Fibroblast of pulmonary artery (primary cell): ENCODE measurements at regions not wholly inside any gene's neighbourhood (a gene's known extent, or its start where the extent isn't known, plus 50 kb on each side); places are given as distances from the start of the nearest gene placed in this dataset.

Experiments used
- DNase-seq: peaks from one replicate; pipeline ENCODE4 v3.0.0-alpha.2; 2010; ENCODE audit warnings: low read depth
- H3K4me3 ChIP-seq: replicated peaks from 2 replicates; pipeline ENCODE4 v1.5.1; 2011; ENCODE audit warnings: low read depth, mild to moderate bottlenecking, control low read depth, low read length, moderate library complexity
- CTCF ChIP-seq: IDR thresholded peaks from 2 replicates; pipeline ENCODE4 v1.5.1; 2011; ENCODE audit warnings: mild to moderate bottlenecking, control low read depth, low read length, inconsistent platforms; ENCODE audit errors: missing control alignments

- no peak for TF ChIP-seq CTCF
- DNase-seq, result no peak
- no peak overlapping the region for H3K4me3 ChIP-seq
Measured at GRCh38 chr3:106239195-106239697, 370.4 kb upstream of the CBLB start.

- DNase-seq, result no peak
- H3K4me3 ChIP-seq, result no peak overlapping the region
- TF ChIP-seq CTCF, result no peak
Measured at GRCh38 chr3:106241593-106241992, 372.8 kb upstream of the CBLB start.

- no peak for TF ChIP-seq CTCF
- DNase-seq, result no peak
- no peak overlapping the region for H3K4me3 ChIP-seq
Measured at GRCh38 chr3:106242781-106243180, 374.0 kb upstream of the CBLB start.

- no peak for TF ChIP-seq CTCF
- H3K4me3 ChIP-seq, result no peak overlapping the region
- DNase-seq, result no peak
Measured at GRCh38 chr3:106245400-106245799, 376.6 kb upstream of the CBLB start.

- DNase-seq, result no peak
- no peak overlapping the region for H3K4me3 ChIP-seq
- no peak for TF ChIP-seq CTCF
Measured at GRCh38 chr3:106247902-106248684, 379.3 kb upstream of the CBLB start.

- H3K4me3 ChIP-seq, result no peak overlapping the region
- TF ChIP-seq CTCF, result no peak
- peak; percentile 12 for DNase-seq
Measured at GRCh38 chr3:106249159-106249558, 380.3 kb upstream of the CBLB start.

GRCh38 chr3:106249981-106250380 lies 381.2 kb upstream of the CBLB start:
- TF ChIP-seq CTCF, result no peak
- DNase-seq, result no peak
- H3K4me3 ChIP-seq, result no peak overlapping the region
